GM15510 (cell line): ENCODE measurements at regions not wholly inside any gene's neighbourhood (a gene's known extent, or its start where the extent isn't known, plus 50 kb on each side); places are given as distances from the start of the nearest gene placed in this dataset.

Experiments
- POLR2A ChIP-seq: IDR thresholded peaks from 3 replicates; pipeline ENCODE4 v1.6.1; 2011; ENCODE audit warnings: borderline replicate concordance; ENCODE audit not compliant: insufficient read length; ENCODE audit errors: extremely low read depth

GRCh38 chr14:106346084-106346483 lies 819.7 kb downstream of the TMEM121 start:
- TF ChIP-seq POLR2A = no peak

GRCh38 chr14:106346534-106347290 lies 820.3 kb downstream of the TMEM121 start:
- no peak for TF ChIP-seq POLR2A

- TF ChIP-seq POLR2A = no peak
Measured at GRCh38 chr14:106347291-106347778, 821.0 kb downstream of the TMEM121 start.

- no peak for TF ChIP-seq POLR2A
Measured at GRCh38 chr14:106347890-106348755, 821.7 kb downstream of the TMEM121 start.

- TF ChIP-seq POLR2A = no peak
Measured at GRCh38 chr14:106372870-106373652, 846.7 kb downstream of the TMEM121 start.

- no peak for TF ChIP-seq POLR2A
Measured at GRCh38 chr14:106377432-106377831, 851.0 kb downstream of the TMEM121 start.

- no peak for TF ChIP-seq POLR2A
Measured at GRCh38 chr14:106378191-106378590, 851.8 kb downstream of the TMEM121 start.

- no peak for TF ChIP-seq POLR2A
Measured at GRCh38 chr14:106380740-106381139, 854.4 kb downstream of the TMEM121 start.

- TF ChIP-seq POLR2A = no peak
Measured at GRCh38 chr14:106390401-106390800, 864.0 kb downstream of the TMEM121 start.

- no peak for TF ChIP-seq POLR2A
Measured at GRCh38 chr14:106390947-106391346, 864.6 kb downstream of the TMEM121 start.

- TF ChIP-seq POLR2A = no peak
Measured at GRCh38 chr14:106393742-106394141, 867.4 kb downstream of the TMEM121 start.

GRCh38 chr14:106395456-106396050 lies 869.2 kb downstream of the TMEM121 start:
- TF ChIP-seq POLR2A = no peak

- no peak for TF ChIP-seq POLR2A
Measured at GRCh38 chr14:106396999-106397398, 870.6 kb downstream of the TMEM121 start.

GRCh38 chr14:106414464-106414863 lies 888.1 kb downstream of the TMEM121 start:
- TF ChIP-seq POLR2A = no peak
